Activated naive CD4-positive, alpha-beta T cell treated with anti-CD3 and anti-CD28 coated beads for 36 hours (primary cell): ENCODE measurements at regions not wholly inside any gene's neighbourhood (a gene's known extent, or its start where the extent isn't known, plus 50 kb on each side); places are given as distances from the start of the nearest gene placed in this dataset.
"Not testable (repeated sequence)": the region's sequence is repeated elsewhere in the genome, so short reads cannot be mapped to it uniquely, and the experiment has no call there.

Experiments used
- CTCF ChIA-PET: fragments of 350-600 bp; sonication (Branson Sonifier 250); formaldehyde crosslinking; loops from one replicate; lab custom pipeline; 2021; ENCODE audit warnings: antibody characterized with exemption; lab: Charles Lee
- DNase-seq: peaks from one replicate; pipeline ENCODE4 v3.0.0-alpha.2; 2020
- H3K27ac Mint-ChIP-seq: one replicate; pipeline ENCODE4 v1.8.0; 2021; ENCODE audit warnings: mild to moderate bottlenecking, mixed read lengths
- H3K27me3 Mint-ChIP-seq: one replicate; pipeline ENCODE4 v1.8.0; 2021; ENCODE audit warnings: low read depth, mixed read lengths
- H3K36me3 Mint-ChIP-seq: one replicate; pipeline ENCODE4 v1.8.0; 2021; ENCODE audit warnings: low read depth, mixed read lengths
- H3K4me1 Mint-ChIP-seq: one replicate; pipeline ENCODE4 v1.8.0; 2021; ENCODE audit warnings: low read depth, mixed read lengths
- H3K4me3 Mint-ChIP-seq: one replicate; pipeline ENCODE4 v1.8.0; 2021; ENCODE audit warnings: mild to moderate bottlenecking, moderate library complexity, mixed read lengths
- H3K9me3 Mint-ChIP-seq: one replicate; pipeline ENCODE4 v1.8.0; 2021; ENCODE audit warnings: mixed read lengths
- intact Hi-C: fragments of 100-400 bp; cut with micrococcal nuclease; formaldehyde crosslinking; loops from one replicate; pipeline ENCODE4 v1.15.1; 2023

DNA sequence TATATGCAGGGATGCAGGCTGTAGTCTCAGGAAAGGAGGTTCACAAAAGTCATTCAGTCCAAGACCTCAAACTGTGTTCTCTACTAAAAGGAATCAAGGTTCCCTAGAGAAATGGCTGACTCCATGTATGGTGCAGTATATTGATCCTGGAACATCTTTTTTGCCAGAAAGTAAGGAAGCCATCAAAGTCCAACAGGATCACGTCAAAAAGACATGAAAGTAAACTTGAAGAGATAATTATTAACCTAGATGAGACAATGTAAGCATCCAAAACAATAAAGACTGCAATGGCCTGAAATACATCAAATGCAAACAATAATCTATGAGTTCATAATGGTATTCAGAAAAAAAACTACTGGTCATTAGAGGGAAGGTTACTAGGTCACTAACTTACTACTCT lies 115.6 kb upstream of the FABP2 start:
- H3K27me3 Mint-ChIP-seq, H3K4me3 Mint-ChIP-seq, H3K27ac Mint-ChIP-seq, DNase-seq, intact Hi-C loops, H3K4me1 Mint-ChIP-seq, H3K9me3 Mint-ChIP-seq, H3K36me3 Mint-ChIP-seq, CTCF ChIA-PET: not testable (repeated sequence)

DNA sequence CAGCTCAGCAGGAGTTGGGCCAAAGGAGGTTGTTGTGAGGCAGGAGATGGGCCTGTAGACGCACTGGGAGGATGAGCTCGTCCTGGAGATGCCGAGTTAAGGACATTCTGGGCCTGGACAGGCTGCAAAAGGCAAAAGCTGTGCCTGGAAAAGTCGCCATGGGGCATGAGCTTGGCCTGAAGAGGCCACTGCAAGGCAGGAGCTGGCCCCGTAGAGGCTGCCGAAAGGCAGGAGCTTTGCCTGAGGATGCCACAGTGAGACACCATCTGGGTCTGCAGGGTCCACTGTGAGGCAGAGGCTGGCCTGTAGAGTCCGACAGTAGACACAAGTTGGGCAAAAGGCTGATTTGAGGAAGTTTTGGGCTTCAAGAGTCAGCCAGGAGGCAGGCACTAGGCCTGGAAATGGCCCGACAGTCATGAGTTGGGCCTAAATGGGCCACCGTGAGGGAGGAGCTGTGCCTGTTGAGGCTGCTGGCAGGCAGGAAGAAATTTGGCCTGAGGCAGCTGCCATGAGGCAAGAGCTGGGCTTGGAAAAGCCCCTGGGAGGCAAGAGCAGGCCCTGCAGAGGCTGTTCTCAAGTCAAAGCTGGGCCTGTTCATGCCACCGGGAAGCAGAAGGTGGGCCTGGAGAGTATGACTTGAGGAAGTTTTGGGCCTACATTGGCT lies 86.8 kb upstream of the FABP2 start:
- H3K4me3 Mint-ChIP-seq, H3K36me3 Mint-ChIP-seq, intact Hi-C loops, H3K9me3 Mint-ChIP-seq, H3K27me3 Mint-ChIP-seq, H3K27ac Mint-ChIP-seq, DNase-seq, CTCF ChIA-PET, H3K4me1 Mint-ChIP-seq: not testable (repeated sequence)

DNA sequence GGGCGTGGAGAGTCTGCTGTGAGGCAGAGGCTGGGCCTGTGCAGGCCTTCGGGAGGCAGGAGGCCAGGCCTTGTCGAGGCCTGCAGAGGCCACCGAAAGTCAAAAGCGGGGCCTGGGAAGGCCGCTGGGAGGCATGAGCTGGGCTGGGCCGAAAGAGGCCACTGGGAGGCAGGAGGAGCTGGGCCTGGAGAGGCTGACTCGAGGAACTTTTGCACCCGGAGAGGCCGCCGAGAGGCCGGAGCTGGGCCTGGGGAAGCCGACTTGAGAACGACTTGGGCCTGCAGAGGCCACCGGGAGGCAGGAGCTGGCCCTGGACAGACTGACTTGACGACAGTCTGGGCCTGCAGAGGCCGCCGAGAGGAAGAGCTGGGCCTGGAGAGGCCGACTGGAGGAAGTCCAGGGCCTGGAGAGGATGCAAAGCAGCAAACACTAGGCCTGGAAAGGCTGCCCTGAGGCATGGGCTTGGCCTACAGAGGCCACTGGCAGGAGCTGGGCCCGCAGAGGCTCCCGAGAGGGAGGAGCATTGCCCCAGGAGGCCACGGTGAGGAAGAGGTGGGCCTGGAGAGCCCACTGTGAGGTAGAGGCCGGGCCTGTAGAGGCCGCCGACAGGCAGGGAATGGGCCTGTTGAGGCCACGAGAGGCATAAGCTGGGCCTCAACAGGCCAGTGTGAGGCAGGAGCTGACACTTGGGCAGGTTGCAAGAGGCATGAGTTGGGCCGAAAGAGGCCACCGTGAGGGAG lies 85.0 kb upstream of the FABP2 start:
- DNase-seq, H3K27me3 Mint-ChIP-seq, H3K4me1 Mint-ChIP-seq, H3K4me3 Mint-ChIP-seq, H3K9me3 Mint-ChIP-seq, CTCF ChIA-PET, H3K27ac Mint-ChIP-seq, H3K36me3 Mint-ChIP-seq, intact Hi-C loops: not testable (repeated sequence)

DNA sequence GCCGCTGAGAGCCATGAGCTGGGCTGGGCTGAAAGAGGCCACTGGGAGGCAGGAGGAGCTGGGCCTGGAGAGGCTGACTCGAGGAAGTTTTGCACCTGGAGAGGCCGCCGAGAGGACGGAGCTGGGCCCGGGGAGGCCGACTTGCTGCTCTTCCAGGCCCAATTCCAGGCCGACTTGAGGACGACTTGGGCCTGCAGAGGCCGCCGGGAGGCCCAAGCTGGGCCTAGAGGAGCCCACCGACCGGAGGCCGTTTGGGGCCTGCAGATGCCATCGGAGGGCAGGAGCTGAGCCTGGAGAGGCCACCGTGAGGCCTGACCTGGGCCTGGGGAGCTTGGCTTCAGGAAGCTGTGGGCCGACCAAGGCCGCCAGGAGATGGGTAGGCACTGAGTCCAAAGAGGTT lies 84.1 kb upstream of the FABP2 start:
- CTCF ChIA-PET, intact Hi-C loops, H3K9me3 Mint-ChIP-seq, H3K36me3 Mint-ChIP-seq, H3K27me3 Mint-ChIP-seq, H3K27ac Mint-ChIP-seq, H3K4me1 Mint-ChIP-seq, H3K4me3 Mint-ChIP-seq, DNase-seq: not testable (repeated sequence)

DNA sequence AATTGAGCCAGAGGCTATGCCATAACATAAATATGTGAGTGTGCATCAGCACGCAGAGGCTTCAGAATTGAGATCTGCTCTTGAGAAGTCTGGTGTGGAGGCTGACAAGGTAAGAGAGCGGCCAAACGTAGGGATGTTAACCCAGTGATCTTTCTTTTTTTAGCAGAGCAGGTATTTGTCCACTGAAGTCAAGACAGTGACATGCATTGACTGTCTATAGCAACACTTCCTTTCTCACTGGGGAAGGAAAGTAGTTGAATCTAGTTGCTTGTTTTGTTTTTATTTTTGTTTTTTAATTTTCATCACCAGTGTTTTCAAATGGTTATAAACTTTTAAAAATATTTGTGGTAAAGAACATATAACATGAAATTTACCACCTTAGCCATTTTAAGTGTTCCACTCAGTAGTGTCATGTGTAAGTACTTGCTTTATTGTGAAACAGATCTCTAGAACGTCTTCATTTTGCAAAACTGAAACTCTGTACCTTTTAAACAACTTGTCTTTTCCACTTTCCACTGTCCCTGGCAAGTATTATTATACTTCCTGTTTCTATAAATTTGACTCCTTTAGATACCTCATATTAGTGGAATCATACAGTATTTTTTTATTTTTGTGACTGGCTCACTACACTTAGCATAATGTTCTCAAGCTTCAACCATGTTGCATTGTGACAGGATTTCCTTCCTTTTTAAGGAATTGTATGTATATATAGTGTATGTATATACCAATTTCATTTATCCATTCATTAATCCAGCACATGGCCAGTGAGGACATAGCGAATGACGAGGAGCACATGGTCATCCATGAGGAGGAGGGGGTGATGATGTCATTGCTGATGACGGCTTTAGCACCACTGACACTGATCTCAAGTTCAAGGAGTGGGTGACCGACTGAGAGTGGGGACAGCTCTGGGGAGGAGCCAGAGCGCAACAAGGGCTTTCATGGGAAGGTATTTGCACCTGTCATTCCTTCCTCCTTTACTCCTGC lies 80.7 kb upstream of the FABP2 start:
- H3K27me3 Mint-ChIP-seq, intact Hi-C loops: not testable (repeated sequence)

DNA sequence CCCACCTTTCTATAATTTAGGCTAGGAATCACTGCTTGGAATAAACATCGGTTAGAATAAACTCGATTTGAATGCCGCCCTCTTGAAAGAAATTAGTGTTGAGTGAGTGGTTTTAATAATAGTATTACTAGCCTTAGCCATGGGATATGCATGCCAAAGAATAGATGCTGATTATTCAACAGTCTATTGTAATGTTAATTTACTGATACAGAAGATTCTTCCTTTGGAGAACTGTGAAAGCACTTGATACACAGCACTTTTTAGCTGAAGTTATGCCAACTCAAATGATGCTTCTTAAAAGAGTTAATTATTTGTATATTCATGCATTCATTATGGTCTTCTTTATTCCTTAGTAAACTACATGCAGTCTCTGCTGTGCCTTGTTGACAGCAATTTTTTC lies 73.8 kb upstream of the FABP2 start:
- DNase-seq, H3K27ac Mint-ChIP-seq, CTCF ChIA-PET, H3K27me3 Mint-ChIP-seq, H3K36me3 Mint-ChIP-seq, H3K9me3 Mint-ChIP-seq, H3K4me3 Mint-ChIP-seq, H3K4me1 Mint-ChIP-seq, intact Hi-C loops: not testable (repeated sequence)

More for the DNA sequence above, 80.7 kb upstream of the FABP2 start:
- H3K36me3 Mint-ChIP-seq, H3K27ac Mint-ChIP-seq, H3K9me3 Mint-ChIP-seq, DNase-seq, H3K4me1 Mint-ChIP-seq, H3K4me3 Mint-ChIP-seq, CTCF ChIA-PET: not testable (repeated sequence)

DNA sequence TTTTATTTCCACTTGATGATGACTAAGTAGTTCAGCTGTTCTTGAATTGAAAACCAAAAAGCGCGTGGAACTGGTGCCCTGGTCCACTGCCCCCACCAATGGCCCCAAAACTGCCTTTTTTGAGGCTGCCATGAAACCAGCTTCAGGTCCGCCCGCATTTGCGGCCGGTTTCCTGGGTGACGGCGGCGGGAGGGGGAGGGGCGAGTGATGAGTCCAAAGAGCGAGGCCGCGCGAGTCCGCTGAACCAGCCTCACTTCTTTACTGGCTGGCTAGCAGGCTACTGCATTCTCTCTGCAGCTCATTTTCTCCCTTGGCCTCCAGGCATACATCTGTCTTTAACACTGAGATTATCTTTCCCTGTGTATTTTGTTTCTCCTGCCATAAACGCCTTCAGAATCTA lies 72.9 kb upstream of the FABP2 start:
- H3K4me3 Mint-ChIP-seq = no peak overlapping the region
- no peak overlapping the region for H3K27ac Mint-ChIP-seq
- DNase-seq = no peak
- no peaks in the 10 kb centered on the region for H3K27me3 Mint-ChIP-seq
- no peaks in the 10 kb centered on the region for H3K9me3 Mint-ChIP-seq
- intact Hi-C loops = no loop called here
- peaks cover 2% of the 10 kb centered on the region for H3K36me3 Mint-ChIP-seq
- CTCF ChIA-PET = no interaction called here
- no peaks in the 10 kb centered on the region for H3K4me1 Mint-ChIP-seq

DNA sequence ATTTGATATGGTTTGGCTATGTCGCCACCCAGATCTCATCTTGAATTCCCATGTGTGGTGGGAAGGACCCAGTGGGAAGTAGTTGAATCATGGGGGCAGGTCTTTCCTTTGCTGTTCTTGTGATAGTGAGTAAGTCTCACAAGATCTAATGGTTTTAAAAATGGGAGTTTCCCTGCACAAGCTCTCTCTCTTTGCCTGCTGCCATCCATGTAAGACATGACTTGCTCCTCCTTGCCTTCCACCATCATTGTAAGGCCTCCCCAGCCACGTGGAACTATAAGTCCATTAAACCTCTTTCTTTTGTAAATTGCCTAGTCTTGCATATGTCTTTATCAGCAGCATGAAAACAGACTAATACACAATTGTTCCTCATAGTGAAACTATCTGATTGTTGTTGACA lies 66.9 kb upstream of the FABP2 start:
- H3K27me3 Mint-ChIP-seq, H3K4me1 Mint-ChIP-seq, H3K9me3 Mint-ChIP-seq, H3K4me3 Mint-ChIP-seq, CTCF ChIA-PET, H3K27ac Mint-ChIP-seq, H3K36me3 Mint-ChIP-seq, DNase-seq, intact Hi-C loops: not testable (repeated sequence)

DNA sequence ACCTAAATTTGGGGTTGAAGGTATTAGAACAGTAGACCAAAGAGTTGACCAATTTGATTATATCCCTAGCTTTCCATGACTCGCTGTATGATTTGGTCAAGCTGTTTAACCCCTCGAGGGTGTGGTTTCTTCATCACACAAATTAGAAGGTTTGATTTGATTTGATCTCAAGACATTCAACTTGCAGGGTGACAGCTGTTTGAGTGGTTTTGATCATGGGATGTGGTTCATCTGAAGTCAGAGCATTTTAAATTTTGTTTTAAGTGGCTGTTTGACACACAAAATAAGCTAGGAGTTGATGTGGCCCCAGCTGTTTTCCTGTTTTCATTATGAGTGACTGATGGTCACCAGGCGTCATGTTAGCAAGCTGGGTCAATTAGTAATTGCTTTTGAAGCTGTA lies 52.7 kb upstream of the FABP2 start:
- H3K4me3 Mint-ChIP-seq, H3K27ac Mint-ChIP-seq, H3K36me3 Mint-ChIP-seq, CTCF ChIA-PET, H3K9me3 Mint-ChIP-seq, H3K27me3 Mint-ChIP-seq: not testable (repeated sequence)
- peaks cover 48% of the 10 kb centered on the region for H3K4me1 Mint-ChIP-seq
- DNase-seq = peak; percentile 34
- intact Hi-C loops = loop anchor here (5.0 kb wide), 2 partner anchors 162 to 332 kb away; partner anchors contain the start of gene USP53

DNA sequence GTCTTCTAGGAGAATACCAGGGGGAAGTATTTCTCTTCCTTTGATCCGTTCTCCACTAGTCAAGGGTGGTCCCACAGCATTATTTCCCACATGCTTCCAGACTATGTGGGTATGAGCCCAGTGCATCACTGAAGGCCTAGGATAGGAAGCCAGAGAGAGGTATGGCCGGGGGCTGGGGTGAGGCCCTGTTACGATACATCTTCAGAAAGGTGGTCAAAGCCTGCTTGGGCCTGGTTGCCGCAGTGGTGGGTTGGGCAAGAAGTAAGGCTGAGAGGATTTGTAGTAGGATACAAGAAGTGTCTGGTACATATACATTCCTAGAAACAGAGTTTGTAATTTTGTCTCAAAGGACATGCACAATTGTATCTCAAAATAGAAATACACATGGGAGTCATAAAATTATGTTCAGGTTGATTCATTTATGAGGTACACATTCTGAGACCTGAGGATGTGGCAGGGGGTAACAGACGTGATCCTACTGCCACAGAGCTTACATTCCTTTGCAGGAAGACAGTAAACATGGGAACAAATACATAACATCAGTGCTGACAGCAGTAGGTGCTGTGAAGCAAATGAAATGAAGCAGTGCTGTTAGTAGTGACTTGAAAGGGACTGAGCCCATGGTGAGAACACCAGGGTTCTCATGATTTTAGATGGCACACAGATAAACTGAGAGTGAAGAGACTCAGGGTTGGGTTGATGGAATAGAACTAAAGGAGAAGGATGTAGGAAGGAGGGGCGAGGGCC lies 50.6 kb upstream of the FABP2 start:
- H3K9me3 Mint-ChIP-seq, H3K4me3 Mint-ChIP-seq, CTCF ChIA-PET, H3K27ac Mint-ChIP-seq, DNase-seq, H3K36me3 Mint-ChIP-seq, H3K27me3 Mint-ChIP-seq: not testable (repeated sequence)
- H3K4me1 Mint-ChIP-seq = peaks cover 51% of the 10 kb centered on the region
- intact Hi-C loops = loop anchor here (5.0 kb wide), 1 partner anchor 160 kb away; the partner anchor contains the start of gene USP53
